SJCRH30 (cell line): ENCODE measurements at regions not wholly inside any gene's neighbourhood (a gene's known extent, or its start where the extent isn't known, plus 50 kb on each side); places are given as distances from the start of the nearest gene placed in this dataset.

ENCODE experiments used
- DNase-seq, 2 experiments: peaks; one replicate each; pipeline ENCODE4 v3.0.0-alpha.2; 2015 to 2020
- H3K27ac ChIP-seq: fragments of 250-450 bp; sonication (Bioruptor Pico); 2 replicates; pipeline ENCODE4 v1.5.1; 2020; ENCODE audit warnings: mild to moderate bottlenecking, moderate library complexity
- H3K27me3 ChIP-seq: fragments of 250-450 bp; sonication (Bioruptor Pico); 2 replicates; pipeline ENCODE4 v1.5.1; 2020; ENCODE audit warnings: mild to moderate bottlenecking, moderate library complexity
- H3K36me3 ChIP-seq: fragments of 250-450 bp; sonication (Bioruptor Pico); 2 replicates; pipeline ENCODE4 v1.5.1; 2020; ENCODE audit warnings: mild to moderate bottlenecking, moderate library complexity
- H3K4me1 ChIP-seq: fragments of 250-450 bp; sonication (Bioruptor Pico); 2 replicates; pipeline ENCODE4 v1.5.1; 2020; ENCODE audit warnings: mild to moderate bottlenecking, moderate library complexity
- H3K4me3 ChIP-seq: fragments of 250-450 bp; sonication (Bioruptor Pico); 2 replicates; pipeline ENCODE4 v1.5.1; 2020; ENCODE audit warnings: mild to moderate bottlenecking, moderate library complexity
- H3K9me3 ChIP-seq: fragments of 250-450 bp; sonication (Bioruptor Pico); replicated peaks from 2 replicates; pipeline ENCODE4 v1.5.1; 2020; ENCODE audit warnings: mild to moderate bottlenecking, moderate library complexity

DNA sequence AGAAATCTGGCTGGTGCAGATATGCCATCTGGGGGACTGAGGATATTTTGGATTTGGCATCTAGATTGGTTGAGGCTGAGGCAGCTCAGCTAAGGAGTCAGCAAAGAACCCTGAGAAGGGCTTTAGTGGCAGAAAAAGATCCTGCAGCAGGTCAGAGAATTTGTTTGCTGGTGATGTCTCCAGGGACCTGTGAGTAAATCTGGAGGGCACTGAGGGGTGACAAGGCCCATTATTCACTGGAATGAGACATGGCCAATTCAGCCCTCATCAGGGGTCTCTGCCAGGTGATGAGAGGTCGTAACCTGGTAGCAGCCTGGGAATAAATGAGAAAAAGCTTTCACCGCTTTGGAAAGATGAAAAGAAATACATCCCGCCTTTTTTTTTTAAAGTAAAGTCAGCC is 118.3 kb upstream of the FBXL4 start:
- no peaks in the 10 kb centered on the region for H3K9me3 ChIP-seq
- no peak overlapping the region for H3K27ac ChIP-seq
- DNase-seq, result no peak
- no peaks in the 10 kb centered on the region for H3K4me1 ChIP-seq
- H3K36me3 ChIP-seq, result no peaks in the 10 kb centered on the region
- H3K27me3 ChIP-seq, result no peaks in the 10 kb centered on the region
- no peak overlapping the region for H3K4me3 ChIP-seq

DNA sequence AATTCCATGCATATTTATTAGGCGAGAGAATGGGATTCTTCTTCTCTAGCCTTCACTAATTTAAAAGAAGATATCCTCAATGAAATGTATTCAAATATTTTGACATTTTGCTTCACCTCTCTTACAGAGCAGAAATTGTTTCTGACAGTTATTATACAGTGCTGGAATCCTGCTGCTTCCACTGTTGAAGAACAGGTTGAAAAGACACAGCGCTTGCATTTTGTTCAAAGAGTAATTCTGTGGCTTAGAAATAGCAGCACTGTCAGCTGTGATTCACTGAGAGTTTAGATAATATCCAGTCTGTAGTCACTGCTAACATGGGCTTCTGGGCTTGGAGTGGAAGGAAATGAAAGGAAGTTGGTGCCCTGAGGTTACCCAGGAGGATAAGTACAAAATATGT is 117.1 kb upstream of the FBXL4 start:
- H3K4me3 ChIP-seq, result no peak overlapping the region
- no peaks in the 10 kb centered on the region for H3K4me1 ChIP-seq
- DNase-seq, result no peak
- H3K27ac ChIP-seq, result no peak overlapping the region
- no peaks in the 10 kb centered on the region for H3K36me3 ChIP-seq
- H3K9me3 ChIP-seq, result no peaks in the 10 kb centered on the region
- H3K27me3 ChIP-seq, result no peaks in the 10 kb centered on the region

DNA sequence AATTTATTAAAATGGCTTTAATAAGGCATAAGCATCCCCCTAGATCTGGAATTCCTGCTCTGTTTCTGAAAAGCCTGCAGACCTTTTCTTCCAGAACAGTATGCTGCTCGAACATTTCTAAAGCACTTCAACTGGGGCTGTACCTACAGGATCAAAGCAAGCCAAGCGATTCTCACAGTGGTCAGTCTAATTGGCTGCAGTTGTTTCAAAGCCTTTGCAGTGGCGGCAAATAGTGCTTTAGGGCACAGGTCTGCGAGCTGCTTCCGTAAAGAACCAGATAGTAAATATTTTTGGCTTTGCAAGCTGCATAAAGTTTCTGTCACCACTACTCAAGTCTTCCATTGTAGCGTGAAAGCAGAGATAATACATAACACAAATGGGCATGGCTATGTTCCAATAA is 88.9 kb upstream of the FBXL4 start:
- no peaks in the 10 kb centered on the region for H3K4me1 ChIP-seq
- no peaks in the 10 kb centered on the region for H3K9me3 ChIP-seq
- H3K36me3 ChIP-seq, result no peaks in the 10 kb centered on the region
- peaks cover 5% of the 10 kb centered on the region; the same call in 1 of the 2 replicates for H3K27me3 ChIP-seq
- H3K4me3 ChIP-seq, result no peak overlapping the region
- H3K27ac ChIP-seq, result no peak overlapping the region
- DNase-seq, result no peak

DNA sequence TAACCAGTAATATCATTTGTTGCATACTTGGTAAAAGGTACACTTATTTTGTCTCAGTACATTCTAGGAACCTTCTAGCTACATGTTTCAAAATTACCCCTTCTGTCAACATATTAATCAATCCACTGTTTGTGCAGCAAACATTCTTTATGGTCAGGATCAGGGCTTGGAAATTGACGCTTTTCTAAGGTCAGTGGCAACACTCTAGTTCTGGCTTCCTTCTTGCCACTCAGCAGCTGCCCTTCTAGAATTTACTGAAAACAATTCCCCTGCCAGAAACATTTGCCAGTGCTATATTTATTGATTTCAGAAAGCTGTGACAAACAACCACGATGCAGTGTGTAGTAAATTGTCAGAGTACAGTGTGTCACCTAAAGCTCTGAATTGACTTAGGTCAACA is 84.7 kb upstream of the FBXL4 start:
- Histone ChIP-seq H3K9me3 (no peaks in the 10 kb centered on the region), H3K27me3 (no peaks in the 10 kb centered on the region), H3K4me1 (no peaks in the 10 kb centered on the region), H3K27ac (no peak overlapping the region), H3K4me3 (no peak overlapping the region), H3K36me3 (no peaks in the 10 kb centered on the region)
- no peak for DNase-seq

DNA sequence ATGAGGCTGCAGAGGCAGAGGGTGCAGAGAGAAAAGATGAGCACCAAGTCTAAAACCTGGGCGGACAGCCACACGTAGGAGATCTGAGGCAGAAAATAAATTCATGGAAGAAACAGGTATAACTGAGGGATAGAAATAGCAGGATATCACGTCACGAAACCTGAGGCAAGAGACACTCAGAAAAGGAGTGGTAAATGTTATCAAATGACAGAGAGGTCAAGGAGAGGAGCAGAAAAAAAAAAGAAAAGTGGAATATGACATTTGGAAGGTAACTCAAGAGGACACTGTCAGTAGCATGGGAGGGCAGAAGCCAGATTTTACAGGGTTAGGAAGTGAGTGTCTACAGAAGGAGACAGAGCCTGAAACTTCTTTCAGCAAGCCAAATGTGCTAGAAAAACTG is 84.2 kb upstream of the FBXL4 start:
- Histone ChIP-seq H3K4me3 (no peak overlapping the region), H3K9me3 (no peaks in the 10 kb centered on the region), H3K27me3 (no peaks in the 10 kb centered on the region), H3K27ac (no peak overlapping the region), H3K4me1 (no peaks in the 10 kb centered on the region), H3K36me3 (no peaks in the 10 kb centered on the region)
- no peak for DNase-seq

DNA sequence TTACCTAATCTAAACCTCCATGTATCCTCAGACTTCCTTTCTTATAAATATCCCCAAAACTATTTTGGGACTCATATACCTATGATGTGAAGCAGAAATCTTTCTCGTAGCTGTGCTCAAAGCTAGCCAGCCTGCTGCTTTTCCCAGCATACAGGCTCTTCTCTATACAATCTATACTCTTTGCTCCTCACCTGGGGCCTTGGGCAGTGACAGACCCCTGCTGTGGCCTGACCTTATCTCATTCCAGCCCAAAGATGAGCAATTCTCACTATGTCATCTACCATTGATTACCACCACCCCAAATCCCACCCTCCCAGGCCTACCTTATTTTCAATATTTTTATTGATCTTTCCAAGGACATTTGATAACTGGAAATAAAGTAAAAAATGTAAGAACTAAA is 83.2 kb upstream of the FBXL4 start:
- H3K27ac ChIP-seq, result no peak overlapping the region
- no peaks in the 10 kb centered on the region for H3K4me1 ChIP-seq

DNA sequence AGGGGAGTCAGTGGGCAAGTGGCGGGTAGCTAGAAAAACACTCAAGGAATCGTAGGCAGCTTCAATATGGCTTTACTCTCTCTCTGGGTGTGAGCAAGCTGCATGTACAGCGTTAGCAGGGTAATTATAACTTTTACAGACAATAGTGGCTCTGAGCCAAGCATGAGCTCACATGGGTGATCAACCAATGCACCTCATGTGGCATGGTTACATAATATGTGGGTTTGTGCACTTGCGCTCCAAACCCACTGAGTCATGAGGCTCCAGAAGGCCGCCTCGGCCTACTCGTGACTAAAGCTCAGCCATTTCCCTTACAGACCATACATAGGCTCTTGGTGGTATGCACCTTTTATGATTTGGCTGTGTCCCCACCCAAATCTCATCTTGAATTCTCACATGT is 78.4 kb upstream of the FBXL4 start:
- H3K27me3 ChIP-seq, result no peaks in the 10 kb centered on the region
- H3K27ac ChIP-seq, result no peak overlapping the region
- peaks cover 3% of the 10 kb centered on the region; the same call in 1 of the 2 replicates for H3K9me3 ChIP-seq
- no peaks in the 10 kb centered on the region for H3K36me3 ChIP-seq
- H3K4me3 ChIP-seq, result no peak overlapping the region
- H3K4me1 ChIP-seq, result no peaks in the 10 kb centered on the region
- DNase-seq, result peak in 1 of 2 experiments; percentile 5

More for the DNA sequence above, 83.2 kb upstream of the FBXL4 start:
- no peaks in the 10 kb centered on the region for H3K36me3 ChIP-seq
- DNase-seq, result no peak
- no peak overlapping the region for H3K4me3 ChIP-seq
- H3K9me3 ChIP-seq, result peaks cover 3% of the 10 kb centered on the region; the same call in 1 of the 2 replicates
- no peaks in the 10 kb centered on the region for H3K27me3 ChIP-seq

DNA sequence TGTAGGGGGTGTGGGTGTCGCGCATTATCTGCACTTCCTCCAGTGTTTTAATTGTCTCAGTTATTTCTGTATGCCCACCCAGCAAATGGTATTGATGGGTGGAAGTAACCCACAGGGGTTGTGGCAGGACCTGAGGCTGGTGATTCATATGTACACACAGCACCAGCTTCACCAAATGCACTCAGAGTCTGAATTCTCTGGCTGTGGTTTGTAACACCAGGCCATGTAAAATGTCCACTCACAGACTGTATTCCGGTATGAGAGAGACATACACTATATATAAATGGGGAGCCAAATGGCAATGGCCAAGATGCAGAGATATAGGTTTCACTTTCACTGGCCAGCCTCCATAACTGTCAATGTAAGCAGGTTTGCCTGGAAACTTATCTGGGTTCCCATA is 76.3 kb upstream of the FBXL4 start:
- no peak for DNase-seq
- Histone ChIP-seq H3K27ac (no peak overlapping the region), H3K4me1 (no peaks in the 10 kb centered on the region), H3K27me3 (no peaks in the 10 kb centered on the region), H3K36me3 (no peaks in the 10 kb centered on the region), H3K4me3 (no peak overlapping the region), H3K9me3 (peaks cover 3% of the 10 kb centered on the region; the same call in 1 of the 2 replicates)

DNA sequence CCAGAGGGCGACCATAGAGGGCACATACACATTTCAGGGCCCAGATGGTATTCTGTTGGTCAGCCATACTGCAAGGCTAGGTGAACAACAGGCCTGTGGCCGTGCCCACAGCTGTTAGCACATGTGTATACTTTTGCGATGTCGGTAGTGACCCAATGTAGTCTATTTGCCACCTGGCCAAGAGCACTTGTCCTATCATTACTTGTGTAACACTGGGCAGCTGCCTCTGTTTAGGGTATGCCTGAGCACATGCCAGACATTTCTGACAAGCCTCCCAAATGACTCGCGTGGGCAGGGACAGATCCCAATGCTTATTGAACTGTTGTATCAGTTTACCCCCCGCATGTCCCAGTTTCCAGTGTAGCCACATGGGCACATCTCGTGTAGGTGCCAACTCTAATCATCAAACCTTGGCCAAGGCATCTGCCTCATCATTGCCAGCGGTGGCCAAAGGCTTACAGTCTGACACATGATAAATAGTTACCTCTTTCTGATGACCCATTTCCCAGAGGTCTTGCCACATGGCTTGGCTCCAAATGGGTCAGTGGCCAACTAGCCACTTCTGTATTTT is 74.4 kb upstream of the FBXL4 start:
- Histone ChIP-seq H3K27me3 (no peaks in the 10 kb centered on the region), H3K4me3 (no peak overlapping the region), H3K36me3 (no peaks in the 10 kb centered on the region), H3K9me3 (peaks cover 3% of the 10 kb centered on the region; the same call in 1 of the 2 replicates), H3K27ac (no peak overlapping the region), H3K4me1 (no peaks in the 10 kb centered on the region)
- DNase-seq, result no peak

DNA sequence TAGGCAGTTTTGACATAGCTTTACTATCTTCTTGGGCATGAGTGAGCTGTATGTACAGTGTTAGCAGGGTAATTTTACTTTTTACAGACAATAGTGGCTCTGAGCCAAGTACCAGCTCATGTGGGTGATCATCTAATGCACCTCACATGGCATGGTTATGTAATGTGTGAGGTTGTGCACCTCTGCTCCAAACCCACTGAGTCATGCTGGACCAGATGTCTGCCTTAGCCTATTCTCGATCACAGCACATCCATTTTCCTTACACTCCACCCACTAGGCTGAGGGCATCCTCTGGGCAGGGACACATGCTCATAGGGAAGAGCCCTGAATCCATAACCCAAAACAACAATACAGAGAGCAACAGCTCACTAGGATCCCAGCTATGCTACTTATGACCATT is 71.6 kb upstream of the FBXL4 start:
- Histone ChIP-seq H3K4me3 (no peak overlapping the region), H3K36me3 (no peaks in the 10 kb centered on the region), H3K4me1 (no peaks in the 10 kb centered on the region; the same call in none of the 2 replicates), H3K27me3 (no peaks in the 10 kb centered on the region), H3K27ac (no peak overlapping the region), H3K9me3 (no peaks in the 10 kb centered on the region)
- no peak for DNase-seq

DNA sequence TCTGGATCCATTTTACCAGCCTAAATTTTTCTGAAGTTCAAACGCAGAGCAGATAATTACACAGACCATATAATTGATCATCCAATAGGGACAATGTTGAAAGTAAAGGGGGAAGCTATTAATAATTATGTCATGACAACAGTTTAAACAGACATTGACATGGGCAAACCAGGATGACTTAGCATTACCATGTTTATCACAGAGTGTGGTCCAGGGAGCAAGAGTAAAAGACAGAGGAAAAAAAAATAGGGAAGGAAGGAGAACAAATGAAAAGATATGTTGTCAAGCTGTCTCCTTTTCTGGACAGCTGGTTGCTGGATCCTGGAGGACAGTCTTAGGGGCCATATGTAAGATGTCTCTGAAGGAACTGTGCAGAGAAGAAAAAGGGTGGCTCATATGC is 69.4 kb upstream of the FBXL4 start:
- H3K27me3 ChIP-seq, result no peaks in the 10 kb centered on the region
- peaks cover 12% of the 10 kb centered on the region for H3K4me1 ChIP-seq
- no peak overlapping the region for H3K4me3 ChIP-seq
- H3K36me3 ChIP-seq, result no peaks in the 10 kb centered on the region
- H3K9me3 ChIP-seq, result no peaks in the 10 kb centered on the region
- no peak for DNase-seq
- H3K27ac ChIP-seq, result no peak overlapping the region

DNA sequence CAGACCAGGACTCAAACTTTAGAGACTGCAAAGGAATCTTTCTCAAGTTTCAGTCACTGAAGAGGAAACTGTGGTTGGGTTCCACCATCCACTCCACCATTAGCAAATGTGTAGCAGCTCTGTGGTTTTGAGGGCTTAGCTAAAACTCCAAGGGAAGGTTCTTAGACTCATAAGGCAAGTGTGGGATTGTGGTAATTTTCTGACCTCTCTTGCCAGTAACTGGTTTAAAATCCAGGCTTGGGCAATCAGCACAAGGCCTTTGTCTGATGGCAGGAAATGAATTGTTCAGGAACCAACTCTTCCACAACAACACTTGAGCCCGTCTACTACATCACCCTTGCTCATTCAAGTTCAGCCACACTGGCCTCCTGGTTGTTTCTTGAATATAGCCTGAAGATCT is 68.6 kb upstream of the FBXL4 start:
- H3K27ac ChIP-seq, result no peak overlapping the region

DNA sequence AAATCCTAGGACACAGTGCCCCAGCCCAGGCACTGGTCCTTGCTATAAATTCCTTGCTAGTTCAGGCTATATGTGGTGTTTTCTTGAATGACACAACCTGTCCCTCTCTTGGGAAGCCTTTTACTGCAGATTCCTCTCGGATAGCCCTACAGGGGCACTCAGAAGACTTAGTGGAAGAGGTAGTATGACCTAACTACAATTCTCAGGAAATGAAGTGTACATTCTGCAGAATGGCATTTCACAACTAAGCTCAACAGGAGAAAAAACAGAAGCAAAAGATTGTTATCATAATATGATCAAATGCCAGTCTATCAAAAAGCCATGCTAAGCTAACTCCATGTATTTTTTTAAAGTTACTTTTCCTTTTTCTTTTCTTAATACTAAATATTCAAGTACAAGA is 66.3 kb upstream of the FBXL4 start:
- Histone ChIP-seq H3K36me3 (no peaks in the 10 kb centered on the region), H3K27ac (no peak overlapping the region), H3K9me3 (no peaks in the 10 kb centered on the region), H3K4me1 (peaks cover 12% of the 10 kb centered on the region), H3K27me3 (no peaks in the 10 kb centered on the region; the same call in 1 of the 2 replicates), H3K4me3 (no peak overlapping the region)
- DNase-seq, result no peak

More for the DNA sequence above, 68.6 kb upstream of the FBXL4 start:
- DNase-seq, result peak; percentile 16 to 50
- no peaks in the 10 kb centered on the region for H3K9me3 ChIP-seq
- H3K4me1 ChIP-seq, result peaks cover 12% of the 10 kb centered on the region
- H3K4me3 ChIP-seq, result no peak overlapping the region
- H3K27me3 ChIP-seq, result no peaks in the 10 kb centered on the region
- H3K36me3 ChIP-seq, result no peaks in the 10 kb centered on the region

DNA sequence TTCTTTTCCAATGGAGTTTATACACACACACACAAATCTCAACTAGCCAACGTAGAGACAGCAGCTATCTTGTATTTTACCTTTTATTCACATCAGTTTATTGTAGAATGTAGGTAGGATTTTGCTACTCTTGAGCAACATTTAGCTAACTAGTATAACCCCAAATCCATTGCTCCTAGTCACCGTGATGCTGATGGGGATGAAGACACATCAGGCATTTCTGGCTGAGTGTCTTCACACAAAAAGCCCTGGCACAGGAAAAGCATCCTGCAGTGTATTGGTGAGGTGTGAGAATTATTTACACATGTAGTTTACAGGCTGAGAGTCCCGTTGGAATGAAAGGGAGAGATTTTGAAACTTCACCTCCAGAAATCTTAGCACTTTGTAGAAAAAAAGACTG is 65.9 kb upstream of the FBXL4 start:
- DNase-seq, result no peak

DNA sequence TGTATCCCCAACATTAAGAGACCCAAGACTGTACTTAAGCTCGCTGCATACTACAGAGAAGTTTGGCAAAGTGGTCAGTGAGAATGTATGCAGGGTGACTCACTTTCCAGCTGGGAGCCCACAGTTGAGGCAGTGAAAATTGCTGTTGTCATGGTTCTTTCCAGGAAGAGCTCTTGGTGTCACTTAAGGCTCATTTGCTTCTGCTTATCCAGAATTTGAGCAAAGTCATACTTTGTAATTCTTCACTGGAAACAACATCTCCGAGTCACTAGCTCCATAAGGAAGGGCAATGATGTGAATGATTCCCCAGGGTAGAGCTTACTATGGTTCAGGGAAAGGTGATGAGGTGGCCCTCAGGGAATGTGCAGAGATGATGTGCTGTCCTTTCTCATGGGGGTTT is 65.4 kb upstream of the FBXL4 start:
- Histone ChIP-seq H3K4me3 (no peak overlapping the region), H3K27me3 (no peaks in the 10 kb centered on the region; the same call in 1 of the 2 replicates), H3K4me1 (peaks cover 12% of the 10 kb centered on the region), H3K27ac (0 out of 2 replicates have a peak overlapping the region, but pooled peaks have one; percentile 24), H3K9me3 (no peaks in the 10 kb centered on the region), H3K36me3 (no peaks in the 10 kb centered on the region)
- peak; percentile 17 to 44 for DNase-seq

More for the DNA sequence above, 65.9 kb upstream of the FBXL4 start:
- Histone ChIP-seq H3K9me3 (no peaks in the 10 kb centered on the region), H3K4me3 (no peak overlapping the region), H3K36me3 (no peaks in the 10 kb centered on the region), H3K27ac (no peak overlapping the region), H3K27me3 (no peaks in the 10 kb centered on the region; the same call in 1 of the 2 replicates), H3K4me1 (peaks cover 12% of the 10 kb centered on the region)

DNA sequence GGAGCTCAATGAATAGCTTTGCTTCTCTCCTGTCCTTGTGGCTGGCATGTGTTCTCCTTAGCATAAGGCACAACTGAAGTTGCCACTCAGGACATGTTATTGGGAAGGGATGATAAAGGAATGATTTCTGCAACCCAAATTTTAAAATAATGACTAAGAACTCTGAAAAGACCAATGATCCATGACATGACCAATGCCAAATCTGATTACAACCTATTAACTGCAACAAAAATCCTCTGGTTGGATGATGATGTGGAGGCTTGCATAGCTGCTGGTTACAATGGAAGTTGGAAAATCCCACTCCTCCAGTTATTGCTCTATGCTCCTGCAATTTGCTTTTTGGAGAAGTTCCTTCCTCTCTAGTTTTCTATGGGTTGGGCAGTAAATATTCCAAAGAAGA is 63.4 kb upstream of the FBXL4 start:
- DNase-seq, result no peak
- H3K27me3 ChIP-seq, result no peaks in the 10 kb centered on the region; the same call in 1 of the 2 replicates
- no peaks in the 10 kb centered on the region for H3K36me3 ChIP-seq
- H3K9me3 ChIP-seq, result no peaks in the 10 kb centered on the region
- no peak overlapping the region for H3K27ac ChIP-seq
- H3K4me1 ChIP-seq, result peaks cover 12% of the 10 kb centered on the region
- H3K4me3 ChIP-seq, result no peak overlapping the region
